Activated B cell treated with CpG ODN at 0.5 μM for 24 hours (primary cell): ENCODE measurements at regions not wholly inside any gene's neighbourhood (a gene's known extent, or its start where the extent isn't known, plus 50 kb on each side); places are given as distances from the start of the nearest gene placed in this dataset.

ENCODE experiments used
- ATAC-seq: fragments of 200-7000 bp; cut with Tn5 transposase; one replicate; pipeline ENCODE4 v1.10.0; 2021; ENCODE audit warnings: low read depth, mild to moderate bottlenecking, moderate library complexity
- CTCF ChIA-PET: fragments of 350-600 bp; sonication (Branson Sonifier 250); formaldehyde crosslinking; loops from one replicate; lab custom pipeline; 2021; ENCODE audit warnings: antibody characterized with exemption; lab: Charles Lee
- POLR2A ChIA-PET: fragments of 350-600 bp; sonication (Branson Sonifier 250); formaldehyde crosslinking; loops from one replicate; lab custom pipeline; 2021; ENCODE audit warnings: antibody characterized with exemption; lab: Charles Lee
- DNase-seq: peaks from one replicate; pipeline ENCODE4 v3.0.0; 2022
- H3K27ac Mint-ChIP-seq: one replicate; pipeline ENCODE4 v1.8.0; 2020; ENCODE audit warnings: mixed read lengths
- H3K27me3 Mint-ChIP-seq: one replicate; pipeline ENCODE4 v1.8.0; 2021; ENCODE audit warnings: mixed read lengths
- H3K36me3 Mint-ChIP-seq: one replicate; pipeline ENCODE4 v1.8.0; 2021; ENCODE audit warnings: low read depth, mixed read lengths
- H3K4me1 Mint-ChIP-seq: one replicate; pipeline ENCODE4 v1.8.0; 2021; ENCODE audit warnings: mixed read lengths
- H3K4me3 Mint-ChIP-seq: one replicate; pipeline ENCODE4 v1.8.0; 2020; ENCODE audit warnings: mild to moderate bottlenecking, mixed read lengths
- H3K9me3 Mint-ChIP-seq: one replicate; pipeline ENCODE4 v1.8.0; 2020; ENCODE audit warnings: mixed read lengths
- intact Hi-C: fragments of 100-400 bp; cut with micrococcal nuclease; formaldehyde crosslinking; loops from one replicate; pipeline ENCODE4 v1.15.1; 2024
- TF ChIP-seq, protein P1 (sequence below): fragments of 200-600 bp; IDR thresholded peaks from one replicate; pipeline ENCODE4 v1.8.0; 2022; ENCODE audit warnings: antibody characterized with exemption, mild to moderate bottlenecking

DNA sequence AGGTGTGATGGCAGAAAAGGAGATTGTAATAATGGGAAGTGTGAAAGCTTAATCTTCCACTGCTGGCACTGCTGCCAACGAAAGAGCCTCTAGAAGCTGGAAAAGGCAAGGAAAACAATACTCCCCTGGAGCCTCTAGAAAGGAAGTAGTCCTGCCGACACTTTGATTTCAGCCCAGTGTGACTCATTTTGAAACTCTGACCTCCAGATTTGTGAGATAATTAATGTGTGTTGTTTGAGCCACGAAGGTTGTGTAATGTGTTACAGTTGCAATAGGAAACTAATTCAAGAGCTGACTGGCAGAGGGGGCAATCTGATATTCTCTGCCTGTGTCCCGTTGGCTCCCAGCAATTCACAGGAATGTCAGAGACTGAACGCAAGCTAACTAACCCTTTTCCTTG lies 219.2 kb upstream of the UBE2E3 start:
- H3K4me3 Mint-ChIP-seq = no peak overlapping the region
- H3K9me3 Mint-ChIP-seq = no peaks in the 10 kb centered on the region
- DNase-seq = no peak
- H3K4me1 Mint-ChIP-seq = no peaks in the 10 kb centered on the region
- intact Hi-C loops = no loop called here
- no peak for ATAC-seq
- no peak overlapping the region for H3K27ac Mint-ChIP-seq
- no peaks in the 10 kb centered on the region for H3K27me3 Mint-ChIP-seq
- CTCF ChIA-PET = no interaction called here
- TF ChIP-seq, protein P1, sequence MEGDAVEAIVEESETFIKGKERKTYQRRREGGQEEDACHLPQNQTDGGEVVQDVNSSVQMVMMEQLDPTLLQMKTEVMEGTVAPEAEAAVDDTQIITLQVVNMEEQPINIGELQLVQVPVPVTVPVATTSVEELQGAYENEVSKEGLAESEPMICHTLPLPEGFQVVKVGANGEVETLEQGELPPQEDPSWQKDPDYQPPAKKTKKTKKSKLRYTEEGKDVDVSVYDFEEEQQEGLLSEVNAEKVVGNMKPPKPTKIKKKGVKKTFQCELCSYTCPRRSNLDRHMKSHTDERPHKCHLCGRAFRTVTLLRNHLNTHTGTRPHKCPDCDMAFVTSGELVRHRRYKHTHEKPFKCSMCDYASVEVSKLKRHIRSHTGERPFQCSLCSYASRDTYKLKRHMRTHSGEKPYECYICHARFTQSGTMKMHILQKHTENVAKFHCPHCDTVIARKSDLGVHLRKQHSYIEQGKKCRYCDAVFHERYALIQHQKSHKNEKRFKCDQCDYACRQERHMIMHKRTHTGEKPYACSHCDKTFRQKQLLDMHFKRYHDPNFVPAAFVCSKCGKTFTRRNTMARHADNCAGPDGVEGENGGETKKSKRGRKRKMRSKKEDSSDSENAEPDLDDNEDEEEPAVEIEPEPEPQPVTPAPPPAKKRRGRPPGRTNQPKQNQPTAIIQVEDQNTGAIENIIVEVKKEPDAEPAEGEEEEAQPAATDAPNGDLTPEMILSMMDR = no peak
- POLR2A ChIA-PET = interaction anchor here (0.7 kb wide), 1 partner anchor 30 kb away, joined by 3 read pairs; no protein-coding TSS in a partner anchor
- H3K36me3 Mint-ChIP-seq = no peaks in the 10 kb centered on the region

DNA sequence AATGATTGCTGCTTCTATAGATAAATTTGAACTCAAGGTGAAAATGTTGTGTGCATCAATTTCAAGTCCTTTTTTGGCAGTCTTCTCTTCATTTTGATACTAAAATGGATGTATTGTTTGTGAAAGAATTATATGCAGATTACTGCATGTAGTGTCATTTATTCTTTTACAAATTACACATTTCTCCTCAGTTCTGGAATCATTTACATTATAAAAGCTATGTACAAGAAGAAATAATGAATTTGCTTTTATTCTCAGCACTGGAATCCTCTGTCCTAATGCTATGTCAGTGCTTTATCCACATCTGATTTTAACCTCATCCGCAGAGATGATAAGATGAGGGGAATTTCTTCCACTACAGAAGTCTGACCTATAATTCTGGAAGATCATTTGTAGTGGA lies 220.8 kb upstream of the UBE2E3 start:
- Mint-ChIP-seq H3K27ac (no peak overlapping the region), H3K4me1 (no peaks in the 10 kb centered on the region), H3K36me3 (no peaks in the 10 kb centered on the region), H3K9me3 (no peaks in the 10 kb centered on the region), H3K27me3 (no peaks in the 10 kb centered on the region), H3K4me3 (no peak overlapping the region)
- intact Hi-C loops = no loop called here
- DNase-seq (no peak), ATAC-seq (no peak)
- TF ChIP-seq, protein P1 = no peak
- CTCF ChIA-PET = no interaction called here
- POLR2A ChIA-PET = no interaction called here

DNA sequence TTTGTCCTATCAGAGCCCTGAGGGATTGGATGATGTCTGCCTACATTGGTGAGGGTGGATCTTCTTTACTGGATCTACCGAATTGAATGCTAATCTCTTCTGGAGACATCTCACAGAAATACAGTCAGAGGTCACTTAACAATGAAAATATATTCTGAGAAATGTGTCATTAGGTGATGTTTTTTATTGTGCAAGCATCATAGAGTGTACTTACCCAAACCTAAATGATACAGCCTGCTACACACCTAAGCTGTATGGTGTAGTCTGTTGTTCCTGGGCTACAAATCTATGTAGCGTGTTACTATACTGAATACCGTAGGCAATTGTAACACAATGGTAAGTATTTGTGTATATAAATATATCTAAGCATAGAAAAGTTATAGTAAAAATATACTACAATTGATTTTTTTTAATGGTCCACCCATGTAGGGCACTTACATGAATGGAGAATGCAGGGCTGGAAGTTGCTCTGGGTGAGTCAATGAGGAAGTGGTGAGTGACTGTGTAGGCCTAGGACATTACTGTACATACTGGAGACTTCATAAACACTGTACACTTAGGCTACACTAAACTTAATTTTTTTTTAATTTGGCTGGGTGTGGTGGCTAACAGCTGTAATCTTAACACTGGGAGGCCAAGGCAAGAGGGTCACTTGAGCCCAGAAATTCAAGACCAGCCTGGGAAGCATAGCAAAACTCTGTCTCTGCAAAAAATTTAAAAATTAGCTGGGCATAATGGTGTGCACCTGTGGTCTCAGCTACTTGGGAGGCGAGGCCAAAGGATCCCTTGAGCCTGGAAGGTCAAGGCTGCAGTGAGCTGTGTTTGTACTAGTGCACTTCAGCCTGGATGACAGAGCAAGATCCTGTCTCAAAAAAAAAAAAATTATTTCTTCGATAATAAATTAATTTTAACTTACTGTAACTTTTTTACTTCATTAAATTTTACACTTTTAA lies 226.3 kb upstream of the UBE2E3 start:
- Mint-ChIP-seq H3K4me1 (no peaks in the 10 kb centered on the region), H3K4me3 (no peak overlapping the region), H3K9me3 (no peaks in the 10 kb centered on the region), H3K27me3 (no peaks in the 10 kb centered on the region), H3K36me3 (no peaks in the 10 kb centered on the region), H3K27ac (no peak overlapping the region)
- DNase-seq = no peak
- ATAC-seq = no peak
- ChIA-PET POLR2A (no interaction called here), CTCF (no interaction called here)
- intact Hi-C loops = no loop called here
- TF ChIP-seq, protein P1 = no peak

DNA sequence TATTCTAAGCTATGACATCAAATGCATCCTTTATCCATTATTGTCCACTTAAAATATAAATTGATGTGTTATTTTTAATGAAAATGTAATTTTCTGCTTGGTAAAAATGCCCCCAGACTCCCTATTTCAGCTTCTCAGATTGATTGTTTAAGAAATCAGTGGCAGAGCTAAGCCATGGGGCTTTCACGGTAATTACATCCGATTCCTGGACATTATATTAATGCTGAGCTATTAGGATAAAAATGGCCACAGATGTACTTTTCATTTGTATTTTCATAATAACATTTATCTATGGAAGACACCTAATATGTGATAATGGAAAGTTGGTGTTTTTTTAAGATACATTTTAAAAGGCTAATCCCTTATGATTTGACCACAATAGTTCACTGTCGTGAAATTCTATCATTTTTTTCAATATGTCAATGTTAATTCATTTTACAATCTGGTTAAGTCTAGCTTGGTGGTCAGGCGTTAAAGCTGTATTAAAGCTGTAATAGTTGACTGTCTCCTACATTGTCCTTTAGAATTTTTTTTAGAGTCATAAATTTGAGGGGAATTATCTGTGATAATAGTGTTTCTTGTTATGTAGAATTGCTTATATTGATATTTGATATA lies 229.0 kb upstream of the UBE2E3 start:
- no peaks in the 10 kb centered on the region for H3K27me3 Mint-ChIP-seq
- no peaks in the 10 kb centered on the region for H3K4me1 Mint-ChIP-seq
- POLR2A ChIA-PET = no interaction called here
- CTCF ChIA-PET = no interaction called here
- DNase-seq (no peak), ATAC-seq (no peak)
- no peaks in the 10 kb centered on the region for H3K36me3 Mint-ChIP-seq
- intact Hi-C loops = no loop called here
- H3K4me3 Mint-ChIP-seq = no peak overlapping the region
- H3K27ac Mint-ChIP-seq = no peak overlapping the region
- TF ChIP-seq, protein P1 = no peak
- H3K9me3 Mint-ChIP-seq = no peaks in the 10 kb centered on the region

DNA sequence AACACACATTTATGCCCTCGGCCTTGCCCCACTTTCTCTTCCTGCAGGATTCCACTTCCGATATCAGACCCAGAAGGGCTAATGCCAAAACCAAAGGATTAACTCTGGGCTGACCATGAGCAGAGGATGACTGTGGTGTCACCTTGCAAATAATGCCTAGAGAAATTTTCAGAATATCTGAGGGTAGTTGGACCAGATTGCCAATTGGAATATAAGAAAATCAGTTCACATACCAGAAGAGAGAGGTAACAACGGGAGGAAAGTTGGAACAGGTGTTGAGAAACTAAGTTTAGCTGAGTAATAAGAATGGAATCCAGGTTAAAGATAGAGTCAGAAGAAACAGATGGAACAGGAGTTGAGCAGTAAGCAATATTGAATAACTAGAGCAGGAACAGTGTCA lies 232.7 kb upstream of the UBE2E3 start:
- ChIA-PET POLR2A (no interaction called here), CTCF (no interaction called here)
- H3K4me3 Mint-ChIP-seq = no peak overlapping the region
- intact Hi-C loops = no loop called here
- peaks cover 3% of the 10 kb centered on the region for H3K27me3 Mint-ChIP-seq
- no peaks in the 10 kb centered on the region for H3K9me3 Mint-ChIP-seq
- TF ChIP-seq, protein P1 = no peak
- no peak for ATAC-seq
- no peak overlapping the region for H3K27ac Mint-ChIP-seq
- H3K36me3 Mint-ChIP-seq = no peaks in the 10 kb centered on the region
- DNase-seq = no peak
- H3K4me1 Mint-ChIP-seq = no peaks in the 10 kb centered on the region
